Gastroesophageal sphincter (tissue), 4 donors: ENCODE measurements at regions not wholly inside any gene's neighbourhood (a gene's known extent, or its start where the extent isn't known, plus 50 kb on each side); places are given as distances from the start of the nearest gene placed in this dataset.

Source experiments
- ATAC-seq: fragments of 150-250 bp; one replicate; pipeline ENCODE4 v1.9.1; 2016; ENCODE audit warnings: mild to moderate bottlenecking, moderate library complexity
- H3K27ac ChIP-seq, 4 donors: fragments of 200-600 bp; sonication (generic) in 3 of 4; 1 replicate in 3 of 4; 2 replicates in 1 of 4; pipeline ENCODE4 v1.5.1; 2016 to 2019
- H3K27me3 ChIP-seq: fragments of 200-600 bp; sonication (generic); one replicate; pipeline ENCODE4 v1.5.1; 2019
- H3K36me3 ChIP-seq, 2 donors: fragments of 200-600 bp; sonication (generic); one replicate each; pipeline ENCODE4 v1.5.1; 2019; ENCODE audit warnings: control low read depth in 1 of 2
- H3K4me1 ChIP-seq, 3 donors: fragments of 200-600 bp; sonication (generic); 1 replicate in 2 of 3; 2 replicates in 1 of 3; pipeline ENCODE4 v1.5.1; 2016 to 2019; ENCODE audit warnings: control low read depth in 2 of 3
- H3K4me3 ChIP-seq, 2 donors: fragments of 200-600 bp; sonication (generic); one replicate each; pipeline ENCODE4 v1.5.1; 2019; ENCODE audit warnings: mild to moderate bottlenecking in 1 of 2, moderate library complexity in 1 of 2
- H3K9me3 ChIP-seq, 3 donors: fragments of 200-600 bp; sonication (generic); one replicate each; pipeline ENCODE4 v1.5.1; 2017 to 2019; ENCODE audit warnings: control low read depth in 2 of 3
- CTCF ChIP-seq, 4 experiments: fragments of 200-600 bp in 2 of 4; fragments of 450-650 bp in 2 of 4; sonication (generic) in 1 of 4; IDR thresholded peaks; one replicate each; pipeline ENCODE4 v1.5.1; 2017 to 2019; ENCODE audit warnings: antibody characterized with exemption in 4 of 4, mild to moderate bottlenecking in 2 of 4, moderate library complexity in 2 of 4
- EP300 ChIP-seq: sonication (generic); formaldehyde crosslinking; IDR thresholded peaks from one replicate; pipeline ENCODE4 v1.6.1; 2017; ENCODE audit warnings: antibody characterized with exemption, mild to moderate bottlenecking
- POLR2A ChIP-seq, 2 donors: fragments of 450-650 bp; IDR thresholded peaks; one replicate each; pipeline ENCODE4 v1.6.1; 2017; ENCODE audit warnings: antibody characterized with exemption in 2 of 2, mild to moderate bottlenecking in 2 of 2, moderate library complexity in 1 of 2
- POLR2AphosphoS5 ChIP-seq: sonication (generic); formaldehyde crosslinking; IDR thresholded peaks from one replicate; pipeline ENCODE4 v1.6.1; 2017; ENCODE audit warnings: antibody characterized with exemption
- WGBS, 2 donors: methylation state at CpG; one replicate each; pipeline ENCODE4 v1.1.5; 2018; ENCODE audit warnings: low coverage in 1 of 2; 5-methylcytosine and 5-hydroxymethylcytosine counted together

GRCh38 chr5:88661806-88662207 lies 221.2 kb downstream of the MEF2C start:
- Histone ChIP-seq H3K27ac (peak overlapping the region in 1 of 4 donors; percentile 42), H3K27me3 (peaks cover 95% of the 10 kb centered on the region), H3K4me1 (peaks cover 5 to 29% (median 6%) of the 10 kb centered on the region in 3 donors), H3K36me3 (no peaks in the 10 kb centered on the region), H3K4me3 (no peak overlapping the region), H3K9me3 (peaks cover 0 to 9% (median 0%) of the 10 kb centered on the region in 3 donors)
- WGBS, 2 donors = 18 to 30% methylated on average over 2 of the region's 2 CpGs
- TF ChIP-seq CTCF (IDR thresholded peaks at IDR 0.05) (no peak), POLR2AphosphoS5 (no peak), POLR2A (IDR thresholded peaks at IDR 0.05) (no peak), EP300 (no peak)
- ATAC-seq = no peak

GRCh38 chr5:88660947-88661805 lies 221.8 kb downstream of the MEF2C start:
- peak overlapping the region; percentile 6 to 51 for H3K4me3 ChIP-seq
- peak; percentile 79 for ATAC-seq
- H3K36me3 ChIP-seq = no peaks in the 10 kb centered on the region
- peaks cover 0 to 9% (median 0%) of the 10 kb centered on the region in 3 donors for H3K9me3 ChIP-seq
- peaks cover 95% of the 10 kb centered on the region for H3K27me3 ChIP-seq
- peak overlapping the region in 2 of 4 donors; percentile 26 to 42 for H3K27ac ChIP-seq
- WGBS, 2 donors = 2 to 5% methylated on average over 9 to 25 of the region's 53 CpGs
- TF ChIP-seq POLR2A (IDR thresholded peaks at IDR 0.05) (no peak), CTCF (IDR thresholded peaks at IDR 0.05) (no peak), EP300 (no peak), POLR2AphosphoS5 (no peak)
- peaks cover 5 to 25% (median 6%) of the 10 kb centered on the region in 3 donors for H3K4me1 ChIP-seq

GRCh38 chr5:88660264-88660946 lies 222.6 kb downstream of the MEF2C start:
- Histone ChIP-seq H3K36me3 (no peaks in the 10 kb centered on the region), H3K9me3 (peaks cover 0 to 9% (median 0%) of the 10 kb centered on the region in 3 donors), H3K27ac (peak overlapping the region in 2 of 4 donors; percentile 26 to 42), H3K4me1 (peaks cover 5 to 25% (median 6%) of the 10 kb centered on the region in 3 donors), H3K4me3 (peak overlapping the region in 1 of 2 donors; percentile 51), H3K27me3 (peaks cover 91% of the 10 kb centered on the region)
- 0 to 10% methylated on average over 2 to 17 of the region's 41 CpGs for whole genome bisulfite sequencing, 2 donors
- no peak for TF ChIP-seq EP300
- TF ChIP-seq CTCF (IDR thresholded peaks at IDR 0.05) = no peak
- TF ChIP-seq POLR2A (IDR thresholded peaks at IDR 0.05) = no peak
- no peak for TF ChIP-seq POLR2AphosphoS5
- ATAC-seq = no peak

- Histone ChIP-seq H3K9me3 (peaks cover 0 to 9% (median 0%) of the 10 kb centered on the region in 3 donors), H3K27ac (no peak overlapping the region), H3K27me3 (peaks cover 86% of the 10 kb centered on the region), H3K4me1 (peaks cover 5 to 25% (median 6%) of the 10 kb centered on the region in 3 donors), H3K36me3 (no peaks in the 10 kb centered on the region), H3K4me3 (no peak overlapping the region)
- TF ChIP-seq POLR2AphosphoS5 (no peak), EP300 (no peak), POLR2A (IDR thresholded peaks at IDR 0.05) (no peak), CTCF (IDR thresholded peaks at IDR 0.05) (no peak)
- no peak for ATAC-seq
- 19 to 37% methylated on average over 6 to 10 of the region's 32 CpGs for WGBS, 2 donors
These were observed 223.3 kb downstream of the MEF2C start for GRCh38 chr5:88659529-88660263.
